Panc1 (cell line): ENCODE measurements at regions not wholly inside any gene's neighbourhood (a gene's known extent, or its start where the extent isn't known, plus 50 kb on each side); places are given as distances from the start of the nearest gene placed in this dataset.

Source experiments
- ATAC-seq: fragments of 200-7000 bp; cut with Tn5 transposase; 2 replicates; pipeline ENCODE4 v1.9.1; 2020; ENCODE audit warnings: mild to moderate bottlenecking, moderate library complexity
- BruUV-seq: library from RNA; stranded (reverse); fragments of 400-500 nt; replicated peaks from 2 replicates; lab custom pipeline; 2021; lab: Mats Ljungman, UMichigan
- CTCF ChIA-PET: fragments of 300-600 bp; sonication (Branson Sonifier 250); formaldehyde crosslinking; loops from one replicate; lab custom pipeline; 2022; ENCODE audit warnings: antibody characterized with exemption; lab: Charles Lee
- POLR2A ChIA-PET: fragments of 300-600 bp; sonication (Branson Sonifier 250); formaldehyde crosslinking; loops from one replicate; lab custom pipeline; 2022; ENCODE audit warnings: antibody characterized with exemption; lab: Charles Lee
- DNase-seq: peaks from one replicate; pipeline ENCODE4 v3.0.0-alpha.2; 2010; ENCODE audit warnings: low read depth, low spot score
- H3K27ac ChIP-seq: 2 replicates; pipeline ENCODE4 v1.5.1; 2011; ENCODE audit warnings: mild to moderate bottlenecking, low read length, inconsistent platforms
- H3K27me3 ChIP-seq: fragments of 200-500 bp; sonication (Bioruptor generic); 2 replicates; pipeline ENCODE4 v1.6.0; 2014; ENCODE audit warnings: low read length, inconsistent platforms; ENCODE audit not compliant: control insufficient read depth, insufficient read depth
- H3K36me3 ChIP-seq: fragments of 200-500 bp; sonication (Bioruptor generic); 2 replicates; pipeline ENCODE4 v1.5.1; 2014; ENCODE audit warnings: inconsistent platforms, mild to moderate bottlenecking, low read length, moderate library complexity; ENCODE audit not compliant: control insufficient read depth, insufficient read depth
- H3K4me1 ChIP-seq: 2 replicates; pipeline ENCODE4 v1.5.1; 2011; ENCODE audit warnings: inconsistent platforms, mild to moderate bottlenecking, low read length, moderate library complexity; ENCODE audit not compliant: control insufficient read depth, insufficient read depth
- H3K4me3 ChIP-seq, 2 experiments: 2 replicates each; pipeline ENCODE4 v1.5.1; 2011 to 2012; ENCODE audit warnings: low read depth in 2 of 2, low read length in 2 of 2, mild to moderate bottlenecking in 2 of 2, inconsistent platforms in 1 of 2, moderate library complexity in 1 of 2
- H3K9me3 ChIP-seq: fragments of 200-500 bp; sonication (Bioruptor generic); 2 replicates; pipeline ENCODE4 v1.5.1; 2014; ENCODE audit warnings: low read depth, mild to moderate bottlenecking, inconsistent platforms, low read length, moderate library complexity; ENCODE audit not compliant: control insufficient read depth, insufficient read depth
- CTCF ChIP-seq: fragments of 450-650 bp; IDR thresholded peaks from 2 replicates; pipeline ENCODE4 v1.5.1; 2017; ENCODE audit warnings: mild to moderate bottlenecking
- POLR2AphosphoS5 ChIP-seq: IDR thresholded peaks from 2 replicates; pipeline ENCODE4 v1.6.1; 2012; ENCODE audit warnings: mild to moderate bottlenecking, low read depth, low read length, moderate library complexity
- SIN3A ChIP-seq: IDR thresholded peaks from 2 replicates; pipeline ENCODE4 v1.6.1; 2012; ENCODE audit warnings: low read depth, mild to moderate bottlenecking, low read length, moderate library complexity, borderline replicate concordance; ENCODE audit not compliant: insufficient read depth
- TCF7L2 ChIP-seq: IDR thresholded peaks from 2 replicates; pipeline ENCODE4 v1.6.1; 2011; ENCODE audit warnings: mild to moderate bottlenecking, low read depth, low read length, inconsistent platforms
- in situ Hi-C: cut with HindIII; loops from 2 replicates; pipeline ENCODE4 v1.10.0; 2016; ENCODE audit warnings: low sequenced_read_pairs, low pct_unique_long_range_greater_than_20kb
- intact Hi-C: fragments of 100-400 bp; cut with micrococcal nuclease; formaldehyde crosslinking; loops from one replicate; pipeline ENCODE4 v1.10.0; 2022; ENCODE audit not compliant: unreplicated experiment
- TF ChIP-seq, protein P1 (sequence below), 2 experiments: IDR thresholded peaks; 2 replicates each; pipeline ENCODE4 v1.6.1; 2011 to 2012; ENCODE audit warnings: low read depth in 2 of 2, control low read depth in 1 of 2, low read length in 1 of 2, mild to moderate bottlenecking in 1 of 2, moderate library complexity in 1 of 2; ENCODE audit not compliant: insufficient read depth in 1 of 2

- TF ChIP-seq SIN3A = no peak
- TF ChIP-seq CTCF = no peak
- no peak for TF ChIP-seq POLR2AphosphoS5
- TF ChIP-seq, protein P1, sequence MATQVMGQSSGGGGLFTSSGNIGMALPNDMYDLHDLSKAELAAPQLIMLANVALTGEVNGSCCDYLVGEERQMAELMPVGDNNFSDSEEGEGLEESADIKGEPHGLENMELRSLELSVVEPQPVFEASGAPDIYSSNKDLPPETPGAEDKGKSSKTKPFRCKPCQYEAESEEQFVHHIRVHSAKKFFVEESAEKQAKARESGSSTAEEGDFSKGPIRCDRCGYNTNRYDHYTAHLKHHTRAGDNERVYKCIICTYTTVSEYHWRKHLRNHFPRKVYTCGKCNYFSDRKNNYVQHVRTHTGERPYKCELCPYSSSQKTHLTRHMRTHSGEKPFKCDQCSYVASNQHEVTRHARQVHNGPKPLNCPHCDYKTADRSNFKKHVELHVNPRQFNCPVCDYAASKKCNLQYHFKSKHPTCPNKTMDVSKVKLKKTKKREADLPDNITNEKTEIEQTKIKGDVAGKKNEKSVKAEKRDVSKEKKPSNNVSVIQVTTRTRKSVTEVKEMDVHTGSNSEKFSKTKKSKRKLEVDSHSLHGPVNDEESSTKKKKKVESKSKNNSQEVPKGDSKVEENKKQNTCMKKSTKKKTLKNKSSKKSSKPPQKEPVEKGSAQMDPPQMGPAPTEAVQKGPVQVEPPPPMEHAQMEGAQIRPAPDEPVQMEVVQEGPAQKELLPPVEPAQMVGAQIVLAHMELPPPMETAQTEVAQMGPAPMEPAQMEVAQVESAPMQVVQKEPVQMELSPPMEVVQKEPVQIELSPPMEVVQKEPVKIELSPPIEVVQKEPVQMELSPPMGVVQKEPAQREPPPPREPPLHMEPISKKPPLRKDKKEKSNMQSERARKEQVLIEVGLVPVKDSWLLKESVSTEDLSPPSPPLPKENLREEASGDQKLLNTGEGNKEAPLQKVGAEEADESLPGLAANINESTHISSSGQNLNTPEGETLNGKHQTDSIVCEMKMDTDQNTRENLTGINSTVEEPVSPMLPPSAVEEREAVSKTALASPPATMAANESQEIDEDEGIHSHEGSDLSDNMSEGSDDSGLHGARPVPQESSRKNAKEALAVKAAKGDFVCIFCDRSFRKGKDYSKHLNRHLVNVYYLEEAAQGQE (IDR thresholded peaks at IDR 0.05; ENCODE audit: insufficient read depth in 1 of 2, low read depth in 2 of 2, low read length in 1 of 2) = no peak
- no peak for TF ChIP-seq TCF7L2
- ChIA-PET CTCF (no interaction called here), POLR2A (no interaction called here)
- intact Hi-C loops (no loop called here), in situ Hi-C loops (no loop called here)
- no peaks in the 10 kb centered on the region for H3K36me3 ChIP-seq
- no peaks in the 10 kb centered on the region for H3K9me3 ChIP-seq
- no peaks in the 10 kb centered on the region for H3K4me1 ChIP-seq
- H3K27me3 ChIP-seq = no peaks in the 10 kb centered on the region
- BruUV-seq = no TSS peak
- DNase-seq (no peak), ATAC-seq (no peak)
- H3K4me3 ChIP-seq = no peak overlapping the region
- H3K27ac ChIP-seq = no peak overlapping the region
Observed at GRCh38 chr9:108087781-108088180, 598.2 kb upstream of the KLF4 start.

- TF ChIP-seq CTCF (no peak), POLR2AphosphoS5 (no peak), SIN3A (no peak), TCF7L2 (no peak)
- TF ChIP-seq, protein P1 (IDR thresholded peaks at IDR 0.05; ENCODE audit: insufficient read depth in 1 of 2, low read depth in 2 of 2, low read length in 1 of 2) = no peak
- H3K4me1 ChIP-seq = no peaks in the 10 kb centered on the region
- H3K27me3 ChIP-seq = no peaks in the 10 kb centered on the region
- ATAC-seq (no peak), DNase-seq (no peak)
- BruUV-seq = no TSS peak
- H3K27ac ChIP-seq = no peak overlapping the region
- H3K36me3 ChIP-seq = no peaks in the 10 kb centered on the region
- CTCF ChIA-PET = no interaction called here
- intact Hi-C loops = no loop called here
- H3K9me3 ChIP-seq = no peaks in the 10 kb centered on the region
- POLR2A ChIA-PET = no interaction called here
- H3K4me3 ChIP-seq = no peak overlapping the region
- in situ Hi-C loops = no loop called here
Observed at GRCh38 chr9:108086624-108087023, 597.1 kb upstream of the KLF4 start.
